HepG2 (cell line): ENCODE measurements at regions not wholly inside any gene's neighbourhood (a gene's known extent, or its start where the extent isn't known, plus 50 kb on each side); places are given as distances from the start of the nearest gene placed in this dataset.

Source experiments
- ATAC-seq: fragments of 200-7000 bp; cut with Tn5 transposase; 3 replicates; pipeline ENCODE4 v1.9.1; 2020; ENCODE audit warnings: mild to moderate bottlenecking, moderate library complexity
- BruUV-seq: library from RNA; stranded (reverse); fragments of 400-500 nt; replicated peaks from 2 replicates; lab custom pipeline; 2021; lab: Mats Ljungman, UMichigan
- CTCF ChIA-PET: fragments of 300-600 bp; formaldehyde crosslinking; extraction: SDS; loops from one replicate; lab custom pipeline; 2021; ENCODE audit warnings: low total read pairs, inconsistent platforms, low intra/inter-chr PET ratio; lab: Yijun Ruan, JAX
- POLR2A ChIA-PET: fragments of 350-600 bp; sonication (Branson Sonifier 250); formaldehyde crosslinking; loops from one replicate; lab custom pipeline; 2020; ENCODE audit warnings: antibody characterized with exemption, inconsistent platforms; lab: Yijun Ruan, JAX
- DNase-seq: peaks from one replicate; pipeline ENCODE4 v3.0.0-alpha.2; 2015; ENCODE audit warnings: low spot score
- FAIRE-seq: peaks from 3 replicates; lab custom pipeline; 2011; peaks lifted over from hg19 to GRCh38; lab: Jason Lieb, UNC
- H2AFZ ChIP-seq: one replicate; pipeline ENCODE4 v1.6.1; 2011; ENCODE audit warnings: low read length, inconsistent platforms
- H3K27ac ChIP-seq: fragments of 300-600 bp; 3 replicates; pipeline ENCODE4 v1.8.0; 2011; ENCODE audit warnings: mixed run types, mild to moderate bottlenecking, mixed read lengths, low read length, inconsistent platforms; ENCODE audit not compliant: insufficient read depth; ENCODE audit errors: extremely low read length
- H3K27me3 ChIP-seq, 2 experiments: fragments of 200-600 bp in 1 of 2; 2 replicates in 1 of 2; 3 replicates in 1 of 2; pipeline versions ENCODE4 v1.6.0 to v1.8.0; 2011; ENCODE audit warnings: low read length in 2 of 2, mild to moderate bottlenecking in 2 of 2, moderate library complexity in 2 of 2, inconsistent platforms in 1 of 2; ENCODE audit not compliant: insufficient read depth in 2 of 2, control insufficient read depth in 1 of 2
- H3K36me3 ChIP-seq, 2 experiments: fragments of 200-600 bp in 1 of 2; replicated peaks in 1 of 2; 2 replicates in 1 of 2; 3 replicates in 1 of 2; pipeline versions ENCODE4 v1.5.1 to v1.8.0; 2011; ENCODE audit warnings: low read length in 2 of 2, inconsistent platforms in 1 of 2; ENCODE audit not compliant: insufficient read depth in 2 of 2, control insufficient read depth in 1 of 2
- H3K4me1 ChIP-seq: 2 replicates; pipeline ENCODE4 v1.5.1; 2012; ENCODE audit warnings: low read length, inconsistent platforms; ENCODE audit not compliant: insufficient read depth
- H3K4me2 ChIP-seq: 2 replicates; pipeline ENCODE4 v1.6.0; 2011; ENCODE audit warnings: low read depth, low read length, inconsistent platforms
- H3K4me3 ChIP-seq, 3 experiments: fragments of 200-600 bp in 1 of 3; sonication (generic), shearing (Covaris generic) in 1 of 3; replicated peaks in 1 of 3; 2 replicates each; pipeline ENCODE4 v1.5.1; 2011 to 2016; ENCODE audit warnings: low read length in 3 of 3, inconsistent platforms in 2 of 3, low read depth in 2 of 3, mild to moderate bottlenecking in 2 of 3, control low read depth in 1 of 3, mixed read lengths in 1 of 3; ENCODE audit not compliant: insufficient read depth in 1 of 3
- H3K79me2 ChIP-seq: one replicate; pipeline ENCODE4 v1.6.1; 2011; ENCODE audit warnings: low read length, inconsistent platforms; ENCODE audit not compliant: insufficient read depth
- H3K9ac ChIP-seq: 2 replicates; pipeline ENCODE4 v1.6.0; 2011; ENCODE audit warnings: mild to moderate bottlenecking, low read depth, low read length, inconsistent platforms; ENCODE audit not compliant: insufficient read depth
- H3K9me3 ChIP-seq: 2 replicates; pipeline ENCODE4 v1.5.1; 2012; ENCODE audit warnings: mild to moderate bottlenecking, low read length
- H4K20me1 ChIP-seq: 2 replicates; pipeline ENCODE4 v1.6.0; 2011; ENCODE audit warnings: inconsistent platforms, mild to moderate bottlenecking, low read length, moderate library complexity; ENCODE audit not compliant: insufficient read depth
- AHR ChIP-seq: IDR thresholded peaks from 2 replicates; pipeline ENCODE4 v1.6.1; 2018; ENCODE audit warnings: missing genetic modification reagents, missing compliant biosample characterization
- ARHGAP35 ChIP-seq: sonication (generic); formaldehyde crosslinking; IDR thresholded peaks from 2 replicates; pipeline ENCODE4 v1.9.0; 2022; ENCODE audit warnings: mild to moderate bottlenecking, inconsistent platforms, moderate library complexity, missing genetic modification reagents, borderline replicate concordance
- CAMTA2 ChIP-seq: sonication (generic); formaldehyde crosslinking; IDR thresholded peaks from 2 replicates; pipeline ENCODE4 v1.4.0; 2020; ENCODE audit warnings: mild to moderate bottlenecking, missing genetic modification reagents, borderline replicate concordance
- KMT2B ChIP-seq: IDR thresholded peaks from 2 replicates; pipeline ENCODE4 v1.6.1; 2016; ENCODE audit warnings: missing genetic modification reagents, missing compliant biosample characterization
- MEF2D ChIP-seq: sonication (generic); formaldehyde crosslinking; IDR thresholded peaks from 2 replicates; pipeline ENCODE4 v1.5.1; 2020; ENCODE audit warnings: mild to moderate bottlenecking, missing genetic modification reagents
- NFKB2 ChIP-seq: sonication (generic); formaldehyde crosslinking; IDR thresholded peaks from 2 replicates; pipeline ENCODE4 v1.4.0; 2020; ENCODE audit warnings: missing genetic modification reagents, borderline replicate concordance
- PITX1 ChIP-seq: sonication (generic); formaldehyde crosslinking; IDR thresholded peaks from 2 replicates; pipeline ENCODE4 v1.5.1; 2020; ENCODE audit warnings: mild to moderate bottlenecking, missing genetic modification reagents
- POLR2AphosphoS5 ChIP-seq: IDR thresholded peaks from 2 replicates; pipeline ENCODE4 v1.6.1; 2012; ENCODE audit warnings: low read depth, low read length
- RXRA ChIP-seq: sonication (generic); formaldehyde crosslinking; IDR thresholded peaks from 2 replicates; pipeline ENCODE4 v1.5.1; 2020; ENCODE audit warnings: missing genetic modification reagents
- SKI ChIP-seq: fragments of 450-650 bp; IDR thresholded peaks from one replicate; pipeline ENCODE4 v1.6.1; 2018; ENCODE audit warnings: mild to moderate bottlenecking; ENCODE audit not compliant: partially characterized antibody
- STAT5B ChIP-seq: sonication (generic); formaldehyde crosslinking; IDR thresholded peaks from 2 replicates; pipeline ENCODE4 v1.4.0; 2020; ENCODE audit warnings: missing genetic modification reagents
- TEAD2 ChIP-seq: sonication (generic); formaldehyde crosslinking; IDR thresholded peaks from 2 replicates; pipeline ENCODE4 v1.9.0; 2021; ENCODE audit warnings: missing genetic modification reagents
- THRA ChIP-seq: sonication (generic); formaldehyde crosslinking; IDR thresholded peaks from 2 replicates; pipeline ENCODE4 v1.4.0; 2020; ENCODE audit warnings: missing genetic modification reagents, borderline replicate concordance
- ZEB1 ChIP-seq: IDR thresholded peaks from 2 replicates; pipeline ENCODE4 v1.6.1; 2012; ENCODE audit warnings: mild to moderate bottlenecking, low read depth, inconsistent platforms; ENCODE audit not compliant: insufficient replicate concordance
- ZFP36L1 ChIP-seq: sonication (generic); formaldehyde crosslinking; IDR thresholded peaks from 2 replicates; pipeline ENCODE4 v1.8.0; 2022; ENCODE audit warnings: mild to moderate bottlenecking, missing genetic modification reagents, moderate library complexity
- ZNF331 ChIP-seq: sonication (generic); formaldehyde crosslinking; IDR thresholded peaks from 2 replicates; pipeline ENCODE4 v1.4.0; 2020; ENCODE audit warnings: missing genetic modification reagents
- ZNF367 ChIP-seq: sonication (generic); formaldehyde crosslinking; IDR thresholded peaks from 2 replicates; pipeline ENCODE4 v1.4.0; 2020; ENCODE audit warnings: missing genetic modification reagents, borderline replicate concordance
- ZNF543 ChIP-seq: sonication (generic); formaldehyde crosslinking; IDR thresholded peaks from 2 replicates; pipeline ENCODE4 v1.4.0; 2020; ENCODE audit warnings: mild to moderate bottlenecking, missing genetic modification reagents
- ZNF577 ChIP-seq: sonication (generic); formaldehyde crosslinking; IDR thresholded peaks from 2 replicates; pipeline ENCODE4 v1.4.0; 2020; ENCODE audit warnings: mild to moderate bottlenecking, low read depth, missing genetic modification reagents, borderline replicate concordance
- ZNF746 ChIP-seq: sonication (generic); formaldehyde crosslinking; IDR thresholded peaks from 2 replicates; pipeline ENCODE4 v1.8.0; 2022; ENCODE audit warnings: mild to moderate bottlenecking, missing genetic modification reagents
- ZNF768 ChIP-seq: sonication (generic); formaldehyde crosslinking; IDR thresholded peaks from 2 replicates; pipeline ENCODE4 v1.4.0; 2020; ENCODE audit warnings: missing genetic modification reagents
- WGBS: methylation state at CpG from one replicate; pipeline ENCODE4 v1.1.6; 2017; ENCODE audit warnings: low lambda C conversion rate; 5-methylcytosine and 5-hydroxymethylcytosine counted together
- in situ Hi-C: cut with HindIII; loops from 2 replicates; pipeline ENCODE4 v1.10.0; 2017; ENCODE audit warnings: low pct_unique_long_range_greater_than_20kb; ENCODE audit not compliant: extremely low pct_ligation_motif_present
- intact Hi-C: fragments of 100-400 bp; cut with micrococcal nuclease; formaldehyde crosslinking; loops from one replicate; pipeline ENCODE4 v1.10.0; 2022; ENCODE audit not compliant: unreplicated experiment

- no peak for TF ChIP-seq ZNF577 (CRISPR knock-in tag)
- TF ChIP-seq ZNF367 (CRISPR knock-in tag): no peak
- no peak for TF ChIP-seq ZNF746 (CRISPR knock-in tag)
- TF ChIP-seq CAMTA2 (CRISPR knock-in tag): no peak
- TF ChIP-seq ZFP36L1 (CRISPR knock-in tag): no peak
- TF ChIP-seq PITX1 (CRISPR knock-in tag): no peak
- TF ChIP-seq ZNF768 (CRISPR knock-in tag): no peak
- no peak for TF ChIP-seq ARHGAP35 (CRISPR knock-in tag)
- TF ChIP-seq STAT5B: no peak
- no peak for TF ChIP-seq KMT2B
Measured at GRCh38 chr3:181824961-181825360, 113.2 kb downstream of the SOX2 start (continued).

- ChIA-PET POLR2A (no interaction called here), CTCF (no interaction called here)
- TF ChIP-seq ZEB1: no peak
- no peak for TF ChIP-seq SKI
- no peak for TF ChIP-seq POLR2AphosphoS5
- no peak for TF ChIP-seq RXRA (CRISPR knock-in tag)
- no peak for TF ChIP-seq THRA
- TF ChIP-seq TEAD2: no peak
- no peak for TF ChIP-seq MEF2D
- no peak for TF ChIP-seq ZNF331 (CRISPR knock-in tag)
- TF ChIP-seq AHR: no peak
- TF ChIP-seq ZNF543 (CRISPR knock-in tag): no peak
- TF ChIP-seq NFKB2 (CRISPR knock-in tag): no peak
- BruUV-seq: no TSS peak
- in situ Hi-C loops: no loop called here
- Histone ChIP-seq H2AFZ (no peak overlapping the region), H3K9ac (no peak overlapping the region), H3K79me2 (no peaks in the 10 kb centered on the region), H3K27me3 (no peaks in the 10 kb centered on the region), H3K4me2 (no peak overlapping the region), H3K4me1 (no peaks in the 10 kb centered on the region), H4K20me1 (no peaks in the 10 kb centered on the region), H3K27ac (no peak overlapping the region), H3K4me3 (no peak overlapping the region), H3K9me3 (no peaks in the 10 kb centered on the region), H3K36me3 (no peaks in the 10 kb centered on the region)
- intact Hi-C loops: no loop called here
- 40% methylated on average over 12 of the region's 17 CpGs for WGBS
- DNase-seq: no peak
- FAIRE-seq: no peak
- no peak for ATAC-seq
Measured at GRCh38 chr3:181839039-181839915, 127.6 kb downstream of the SOX2 start.
